WTC11 (cell line): ENCODE measurements at regions not wholly inside any gene's neighbourhood (a gene's known extent, or its start where the extent isn't known, plus 50 kb on each side); places are given as distances from the start of the nearest gene placed in this dataset.

Source experiments
- ATAC-seq: fragments of 200-7000 bp; cut with Tn5 transposase; 2 replicates; pipeline ENCODE4 v1.10.0; 2021; ENCODE audit warnings: mild to moderate bottlenecking, moderate library complexity
- CTCF ChIA-PET: fragments of 300-600 bp; sonication (Branson Sonifier 250); formaldehyde crosslinking; loops from one replicate; lab custom pipeline; 2021; ENCODE audit warnings: antibody characterized with exemption; lab: Charles Lee
- POLR2A ChIA-PET: fragments of 350-600 bp; sonication (Branson Sonifier 250); formaldehyde crosslinking; loops from one replicate; lab custom pipeline; 2021; ENCODE audit warnings: antibody characterized with exemption; lab: Charles Lee
- DNase-seq: peaks from one replicate; pipeline ENCODE4 v3.0.0; 2021; ENCODE audit warnings: low spot score
- H3K27ac Mint-ChIP-seq: 2 replicates; pipeline ENCODE4 v1.8.0; 2021; ENCODE audit warnings: mixed read lengths
- H3K27me3 Mint-ChIP-seq: 2 replicates; pipeline ENCODE4 v1.8.0; 2021; ENCODE audit warnings: low read depth, mild to moderate bottlenecking, moderate library complexity, mixed read lengths
- H3K36me3 Mint-ChIP-seq: 2 replicates; pipeline ENCODE4 v1.8.0; 2021; ENCODE audit warnings: mixed read lengths
- H3K4me1 Mint-ChIP-seq: 2 replicates; pipeline ENCODE4 v1.8.0; 2022; ENCODE audit warnings: mixed read lengths
- H3K4me3 Mint-ChIP-seq: 2 replicates; pipeline ENCODE4 v1.8.0; 2021; ENCODE audit warnings: mild to moderate bottlenecking, moderate library complexity, mixed read lengths
- H3K9me3 Mint-ChIP-seq: 2 replicates; pipeline ENCODE4 v1.8.0; 2021; ENCODE audit warnings: mixed read lengths
- ELF4 ChIP-seq: sonication (generic); formaldehyde crosslinking; IDR thresholded peaks from 2 replicates; pipeline ENCODE4 v1.8.1; 2022; ENCODE audit warnings: low read depth, mild to moderate bottlenecking, moderate library complexity, missing genetic modification reagents
- FOXJ3 ChIP-seq: sonication (generic); formaldehyde crosslinking; IDR thresholded peaks from 2 replicates; pipeline ENCODE4 v1.9.0; 2021; ENCODE audit warnings: missing genetic modification reagents, mild to moderate bottlenecking, borderline replicate concordance
- FOXP1 ChIP-seq: sonication (generic); formaldehyde crosslinking; IDR thresholded peaks from 2 replicates; pipeline ENCODE4 v1.8.0; 2022; ENCODE audit warnings: missing genetic modification reagents, mild to moderate bottlenecking, moderate library complexity, borderline replicate concordance
- MXD4 ChIP-seq: fragments of 250-450 bp; sonication (Bioruptor Pico); IDR thresholded peaks from 2 replicates; pipeline ENCODE4 v1.8.0; 2021; ENCODE audit warnings: mild to moderate bottlenecking, moderate library complexity, borderline replicate concordance
- NFYB ChIP-seq: sonication (generic); formaldehyde crosslinking; conservative IDR thresholded peaks from 2 replicates; pipeline ENCODE4 v1.8.0; 2022; ENCODE audit warnings: low read depth, missing genetic modification reagents
- NR2C2 ChIP-seq: sonication (generic); formaldehyde crosslinking; IDR thresholded peaks from 2 replicates; pipeline ENCODE4 v1.8.0; 2022; ENCODE audit warnings: mild to moderate bottlenecking, missing genetic modification reagents
- NR3C1 ChIP-seq: sonication (generic); formaldehyde crosslinking; conservative IDR thresholded peaks from 2 replicates; pipeline ENCODE4 v1.8.1; 2023; ENCODE audit warnings: low read depth, mild to moderate bottlenecking, missing genetic modification reagents
- RELA ChIP-seq: sonication (generic); formaldehyde crosslinking; IDR thresholded peaks from 2 replicates; pipeline ENCODE4 v1.8.1; 2022; ENCODE audit warnings: missing genetic modification reagents, mild to moderate bottlenecking, borderline replicate concordance
- SMAD4 ChIP-seq: sonication (generic); formaldehyde crosslinking; IDR thresholded peaks from 2 replicates; pipeline ENCODE4 v1.8.0; 2022; ENCODE audit warnings: mild to moderate bottlenecking, missing genetic modification reagents
- SOX15 ChIP-seq: fragments of 250-450 bp; sonication (Bioruptor Pico); IDR thresholded peaks from 2 replicates; pipeline ENCODE4 v1.9.0; 2021; ENCODE audit warnings: mild to moderate bottlenecking
- TP53 ChIP-seq: sonication (generic); formaldehyde crosslinking; IDR thresholded peaks from 2 replicates; pipeline ENCODE4 v1.8.1; 2023; ENCODE audit warnings: mild to moderate bottlenecking, missing genetic modification reagents
- ZNF396 ChIP-seq: fragments of 250-450 bp; sonication (Bioruptor Pico); IDR thresholded peaks from 2 replicates; pipeline ENCODE4 v1.8.0; 2021; ENCODE audit warnings: mild to moderate bottlenecking, moderate library complexity, borderline replicate concordance
- ZNF423 ChIP-seq: fragments of 250-450 bp; sonication (Bioruptor Pico); IDR thresholded peaks from 2 replicates; pipeline ENCODE4 v2.1.2; 2022; ENCODE audit warnings: mild to moderate bottlenecking, moderate library complexity
- TF ChIP-seq, protein P1 (sequence below): sonication (generic); formaldehyde crosslinking; IDR thresholded peaks from 2 replicates; pipeline ENCODE4 v1.8.1; 2023; ENCODE audit warnings: mild to moderate bottlenecking, missing genetic modification reagents, moderate library complexity
- TF ChIP-seq, protein P2 (sequence below): sonication (generic); formaldehyde crosslinking; IDR thresholded peaks from 2 replicates; pipeline ENCODE4 v1.8.0; 2022; ENCODE audit warnings: mild to moderate bottlenecking, missing genetic modification reagents
- TF ChIP-seq, protein P3 (sequence below): sonication (generic); formaldehyde crosslinking; IDR thresholded peaks from 2 replicates; pipeline ENCODE4 v1.8.0; 2022; ENCODE audit warnings: missing genetic modification reagents
- TF ChIP-seq, protein P4 (sequence below): fragments of 250-450 bp; sonication (Bioruptor Pico); IDR thresholded peaks from 2 replicates; pipeline ENCODE4 v1.9.0; 2021; ENCODE audit warnings: mild to moderate bottlenecking
- TF ChIP-seq, protein P5 (sequence below): sonication (generic); formaldehyde crosslinking; IDR thresholded peaks from 2 replicates; pipeline ENCODE4 v1.8.0; 2023; ENCODE audit warnings: missing genetic modification reagents, mild to moderate bottlenecking, borderline replicate concordance
- TF ChIP-seq, protein P6 (sequence below): sonication (generic); formaldehyde crosslinking; IDR thresholded peaks from 2 replicates; pipeline ENCODE4 v1.8.1; 2023; ENCODE audit warnings: mild to moderate bottlenecking, missing genetic modification reagents, moderate library complexity

DNA sequence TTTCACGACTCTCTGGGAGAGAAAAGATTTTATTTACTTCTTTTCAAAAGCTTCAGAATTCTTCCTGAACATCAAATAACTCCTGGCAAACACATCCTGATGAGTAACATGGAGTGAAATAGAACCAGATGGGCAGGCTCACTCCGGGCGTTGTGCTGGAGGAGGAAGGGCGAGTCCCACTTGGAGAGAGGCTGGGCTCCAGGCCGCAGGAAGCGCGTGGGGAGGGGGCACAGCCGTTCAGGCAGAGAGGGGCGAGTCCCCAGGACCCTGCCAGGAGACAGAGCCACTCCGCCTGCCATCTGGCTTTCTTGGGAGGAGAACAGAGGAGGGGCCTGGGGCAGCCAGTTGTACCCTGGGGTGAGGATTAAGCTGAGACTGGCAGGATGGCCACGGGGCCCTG lies 265.9 kb upstream of the ZMIZ1 start (continued):
- TF ChIP-seq TP53 (CRISPR knock-in tag) (no peak), SOX15 (no peak), ELF4 (no peak), FOXJ3 (CRISPR knock-in tag) (no peak), MXD4 (CRISPR knock-in tag) (no peak), ZNF423 (CRISPR knock-in tag) (no peak), NR2C2 (CRISPR knock-in tag) (no peak), FOXP1 (CRISPR knock-in tag) (no peak), RELA (CRISPR knock-in tag) (no peak), NR3C1 (no peak)
- TF ChIP-seq, protein P1, sequence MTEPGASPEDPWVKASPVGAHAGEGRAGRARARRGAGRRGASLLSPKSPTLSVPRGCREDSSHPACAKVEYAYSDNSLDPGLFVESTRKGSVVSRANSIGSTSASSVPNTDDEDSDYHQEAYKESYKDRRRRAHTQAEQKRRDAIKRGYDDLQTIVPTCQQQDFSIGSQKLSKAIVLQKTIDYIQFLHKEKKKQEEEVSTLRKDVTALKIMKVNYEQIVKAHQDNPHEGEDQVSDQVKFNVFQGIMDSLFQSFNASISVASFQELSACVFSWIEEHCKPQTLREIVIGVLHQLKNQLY (CRISPR knock-in tag): no peak
- TF ChIP-seq, protein P2, sequence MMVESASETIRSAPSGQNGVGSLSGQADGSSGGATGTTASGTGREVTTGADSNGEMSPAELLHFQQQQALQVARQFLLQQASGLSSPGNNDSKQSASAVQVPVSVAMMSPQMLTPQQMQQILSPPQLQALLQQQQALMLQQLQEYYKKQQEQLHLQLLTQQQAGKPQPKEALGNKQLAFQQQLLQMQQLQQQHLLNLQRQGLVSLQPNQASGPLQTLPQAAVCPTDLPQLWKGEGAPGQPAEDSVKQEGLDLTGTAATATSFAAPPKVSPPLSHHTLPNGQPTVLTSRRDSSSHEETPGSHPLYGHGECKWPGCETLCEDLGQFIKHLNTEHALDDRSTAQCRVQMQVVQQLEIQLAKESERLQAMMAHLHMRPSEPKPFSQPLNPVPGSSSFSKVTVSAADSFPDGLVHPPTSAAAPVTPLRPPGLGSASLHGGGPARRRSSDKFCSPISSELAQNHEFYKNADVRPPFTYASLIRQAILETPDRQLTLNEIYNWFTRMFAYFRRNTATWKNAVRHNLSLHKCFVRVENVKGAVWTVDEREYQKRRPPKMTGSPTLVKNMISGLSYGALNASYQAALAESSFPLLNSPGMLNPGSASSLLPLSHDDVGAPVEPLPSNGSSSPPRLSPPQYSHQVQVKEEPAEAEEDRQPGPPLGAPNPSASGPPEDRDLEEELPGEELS: no peak
- TF ChIP-seq, protein P3, sequence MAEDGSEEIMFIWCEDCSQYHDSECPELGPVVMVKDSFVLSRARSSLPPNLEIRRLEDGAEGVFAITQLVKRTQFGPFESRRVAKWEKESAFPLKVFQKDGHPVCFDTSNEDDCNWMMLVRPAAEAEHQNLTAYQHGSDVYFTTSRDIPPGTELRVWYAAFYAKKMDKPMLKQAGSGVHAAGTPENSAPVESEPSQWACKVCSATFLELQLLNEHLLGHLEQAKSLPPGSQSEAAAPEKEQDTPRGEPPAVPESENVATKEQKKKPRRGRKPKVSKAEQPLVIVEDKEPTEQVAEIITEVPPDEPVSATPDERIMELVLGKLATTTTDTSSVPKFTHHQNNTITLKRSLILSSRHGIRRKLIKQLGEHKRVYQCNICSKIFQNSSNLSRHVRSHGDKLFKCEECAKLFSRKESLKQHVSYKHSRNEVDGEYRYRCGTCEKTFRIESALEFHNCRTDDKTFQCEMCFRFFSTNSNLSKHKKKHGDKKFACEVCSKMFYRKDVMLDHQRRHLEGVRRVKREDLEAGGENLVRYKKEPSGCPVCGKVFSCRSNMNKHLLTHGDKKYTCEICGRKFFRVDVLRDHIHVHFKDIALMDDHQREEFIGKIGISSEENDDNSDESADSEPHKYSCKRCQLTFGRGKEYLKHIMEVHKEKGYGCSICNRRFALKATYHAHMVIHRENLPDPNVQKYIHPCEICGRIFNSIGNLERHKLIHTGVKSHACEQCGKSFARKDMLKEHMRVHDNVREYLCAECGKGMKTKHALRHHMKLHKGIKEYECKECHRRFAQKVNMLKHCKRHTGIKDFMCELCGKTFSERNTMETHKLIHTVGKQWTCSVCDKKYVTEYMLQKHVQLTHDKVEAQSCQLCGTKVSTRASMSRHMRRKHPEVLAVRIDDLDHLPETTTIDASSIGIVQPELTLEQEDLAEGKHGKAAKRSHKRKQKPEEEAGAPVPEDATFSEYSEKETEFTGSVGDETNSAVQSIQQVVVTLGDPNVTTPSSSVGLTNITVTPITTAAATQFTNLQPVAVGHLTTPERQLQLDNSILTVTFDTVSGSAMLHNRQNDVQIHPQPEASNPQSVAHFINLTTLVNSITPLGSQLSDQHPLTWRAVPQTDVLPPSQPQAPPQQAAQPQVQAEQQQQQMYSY (CRISPR knock-in tag): no peak

DNA sequence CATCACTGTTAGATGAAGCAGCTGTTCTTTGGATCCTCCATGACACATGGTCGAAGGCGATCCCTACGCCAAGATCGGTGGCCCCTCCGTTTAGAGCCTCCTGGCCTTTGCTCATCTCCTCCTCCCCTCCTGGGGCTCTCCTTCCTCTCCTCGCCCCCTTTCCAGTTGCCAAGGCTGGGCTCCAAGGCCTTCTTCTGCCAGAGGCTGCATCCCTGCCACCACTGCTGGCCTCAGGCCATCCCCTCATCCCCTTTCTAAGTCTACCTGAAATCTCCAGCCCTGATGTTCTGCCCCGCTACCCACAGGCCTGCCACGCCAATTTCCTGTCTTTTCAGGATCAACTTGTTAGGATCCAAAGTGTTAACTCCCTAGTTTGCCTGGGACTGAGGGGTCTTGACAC lies 265.1 kb upstream of the ZMIZ1 start:
- ChIA-PET POLR2A (no interaction called here), CTCF (no interaction called here)
- Mint-ChIP-seq H3K9me3 (no peaks in the 10 kb centered on the region), H3K36me3 (no peaks in the 10 kb centered on the region), H3K4me1 (peaks cover 4% of the 10 kb centered on the region; the same call in 1 of the 2 replicates), H3K27me3 (peaks cover 11% of the 10 kb centered on the region), H3K4me3 (no peak overlapping the region), H3K27ac (no peak overlapping the region)
- ATAC-seq (no peak), DNase-seq (no peak)
- TF ChIP-seq, protein P3 (CRISPR knock-in tag): no peak
- TF ChIP-seq ZNF396: no peak
- TF ChIP-seq NFYB (CRISPR knock-in tag): no peak
- TF ChIP-seq SMAD4: no peak
- TF ChIP-seq, protein P4, sequence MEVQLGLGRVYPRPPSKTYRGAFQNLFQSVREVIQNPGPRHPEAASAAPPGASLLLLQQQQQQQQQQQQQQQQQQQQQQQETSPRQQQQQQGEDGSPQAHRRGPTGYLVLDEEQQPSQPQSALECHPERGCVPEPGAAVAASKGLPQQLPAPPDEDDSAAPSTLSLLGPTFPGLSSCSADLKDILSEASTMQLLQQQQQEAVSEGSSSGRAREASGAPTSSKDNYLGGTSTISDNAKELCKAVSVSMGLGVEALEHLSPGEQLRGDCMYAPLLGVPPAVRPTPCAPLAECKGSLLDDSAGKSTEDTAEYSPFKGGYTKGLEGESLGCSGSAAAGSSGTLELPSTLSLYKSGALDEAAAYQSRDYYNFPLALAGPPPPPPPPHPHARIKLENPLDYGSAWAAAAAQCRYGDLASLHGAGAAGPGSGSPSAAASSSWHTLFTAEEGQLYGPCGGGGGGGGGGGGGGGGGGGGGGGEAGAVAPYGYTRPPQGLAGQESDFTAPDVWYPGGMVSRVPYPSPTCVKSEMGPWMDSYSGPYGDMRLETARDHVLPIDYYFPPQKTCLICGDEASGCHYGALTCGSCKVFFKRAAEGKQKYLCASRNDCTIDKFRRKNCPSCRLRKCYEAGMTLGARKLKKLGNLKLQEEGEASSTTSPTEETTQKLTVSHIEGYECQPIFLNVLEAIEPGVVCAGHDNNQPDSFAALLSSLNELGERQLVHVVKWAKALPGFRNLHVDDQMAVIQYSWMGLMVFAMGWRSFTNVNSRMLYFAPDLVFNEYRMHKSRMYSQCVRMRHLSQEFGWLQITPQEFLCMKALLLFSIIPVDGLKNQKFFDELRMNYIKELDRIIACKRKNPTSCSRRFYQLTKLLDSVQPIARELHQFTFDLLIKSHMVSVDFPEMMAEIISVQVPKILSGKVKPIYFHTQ: no peak
- TF ChIP-seq RELA (CRISPR knock-in tag): no peak
- TF ChIP-seq, protein P5, sequence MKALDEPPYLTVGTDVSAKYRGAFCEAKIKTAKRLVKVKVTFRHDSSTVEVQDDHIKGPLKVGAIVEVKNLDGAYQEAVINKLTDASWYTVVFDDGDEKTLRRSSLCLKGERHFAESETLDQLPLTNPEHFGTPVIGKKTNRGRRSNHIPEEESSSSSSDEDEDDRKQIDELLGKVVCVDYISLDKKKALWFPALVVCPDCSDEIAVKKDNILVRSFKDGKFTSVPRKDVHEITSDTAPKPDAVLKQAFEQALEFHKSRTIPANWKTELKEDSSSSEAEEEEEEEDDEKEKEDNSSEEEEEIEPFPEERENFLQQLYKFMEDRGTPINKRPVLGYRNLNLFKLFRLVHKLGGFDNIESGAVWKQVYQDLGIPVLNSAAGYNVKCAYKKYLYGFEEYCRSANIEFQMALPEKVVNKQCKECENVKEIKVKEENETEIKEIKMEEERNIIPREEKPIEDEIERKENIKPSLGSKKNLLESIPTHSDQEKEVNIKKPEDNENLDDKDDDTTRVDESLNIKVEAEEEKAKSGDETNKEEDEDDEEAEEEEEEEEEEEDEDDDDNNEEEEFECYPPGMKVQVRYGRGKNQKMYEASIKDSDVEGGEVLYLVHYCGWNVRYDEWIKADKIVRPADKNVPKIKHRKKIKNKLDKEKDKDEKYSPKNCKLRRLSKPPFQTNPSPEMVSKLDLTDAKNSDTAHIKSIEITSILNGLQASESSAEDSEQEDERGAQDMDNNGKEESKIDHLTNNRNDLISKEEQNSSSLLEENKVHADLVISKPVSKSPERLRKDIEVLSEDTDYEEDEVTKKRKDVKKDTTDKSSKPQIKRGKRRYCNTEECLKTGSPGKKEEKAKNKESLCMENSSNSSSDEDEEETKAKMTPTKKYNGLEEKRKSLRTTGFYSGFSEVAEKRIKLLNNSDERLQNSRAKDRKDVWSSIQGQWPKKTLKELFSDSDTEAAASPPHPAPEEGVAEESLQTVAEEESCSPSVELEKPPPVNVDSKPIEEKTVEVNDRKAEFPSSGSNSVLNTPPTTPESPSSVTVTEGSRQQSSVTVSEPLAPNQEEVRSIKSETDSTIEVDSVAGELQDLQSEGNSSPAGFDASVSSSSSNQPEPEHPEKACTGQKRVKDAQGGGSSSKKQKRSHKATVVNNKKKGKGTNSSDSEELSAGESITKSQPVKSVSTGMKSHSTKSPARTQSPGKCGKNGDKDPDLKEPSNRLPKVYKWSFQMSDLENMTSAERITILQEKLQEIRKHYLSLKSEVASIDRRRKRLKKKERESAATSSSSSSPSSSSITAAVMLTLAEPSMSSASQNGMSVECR: no peak
- TF ChIP-seq, protein P6, sequence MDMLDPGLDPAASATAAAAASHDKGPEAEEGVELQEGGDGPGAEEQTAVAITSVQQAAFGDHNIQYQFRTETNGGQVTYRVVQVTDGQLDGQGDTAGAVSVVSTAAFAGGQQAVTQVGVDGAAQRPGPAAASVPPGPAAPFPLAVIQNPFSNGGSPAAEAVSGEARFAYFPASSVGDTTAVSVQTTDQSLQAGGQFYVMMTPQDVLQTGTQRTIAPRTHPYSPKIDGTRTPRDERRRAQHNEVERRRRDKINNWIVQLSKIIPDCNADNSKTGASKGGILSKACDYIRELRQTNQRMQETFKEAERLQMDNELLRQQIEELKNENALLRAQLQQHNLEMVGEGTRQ (CRISPR knock-in tag): no peak
